ENCODE measurements at regions not wholly inside any gene's neighbourhood (a gene's known extent, or its start where the extent isn't known, plus 50 kb on each side); places are given as distances from the start of the nearest gene placed in this dataset.

DNA sequence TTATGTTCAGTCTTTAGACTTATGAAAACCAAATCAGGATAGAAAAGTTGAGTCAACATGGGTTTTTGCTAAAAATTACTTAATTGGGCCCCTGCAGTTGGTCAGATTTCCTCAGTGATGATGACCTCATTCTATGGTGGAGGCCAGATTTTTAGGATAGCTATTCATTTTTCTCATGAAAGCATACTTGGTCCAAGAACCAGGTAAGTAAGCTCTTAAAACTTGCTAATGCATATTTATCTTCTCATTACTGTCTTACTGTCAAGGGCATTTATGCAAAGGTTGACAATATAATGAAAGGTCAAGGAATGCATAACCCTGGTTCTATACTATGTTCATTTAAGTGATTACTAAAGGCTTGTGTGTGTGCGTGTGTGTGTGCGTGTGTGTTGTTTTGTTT lies 650.6 kb downstream of the SATB2 start:
- Histone ChIP-seq H3K9me2 (no peaks in the 10 kb centered on the region), H2AFZ (ENCODE audit: low read depth) (no peak overlapping the region), H3K27ac (ENCODE audit: low read depth in 2 of 2, low read length in 1 of 2) (no peak overlapping the region), H3K36me3 (replicated peaks in 1 of 2; ENCODE audit: control insufficient read depth in 1 of 2, insufficient read depth in 2 of 2, low read length in 1 of 2) (no peaks in the 10 kb centered on the region), H3K9me3 (no peaks in the 10 kb centered on the region), H4K20me1 (ENCODE audit: insufficient read depth) (no peaks in the 10 kb centered on the region), H3K79me2 (ENCODE audit: insufficient read depth) (no peaks in the 10 kb centered on the region), H3K9ac (no peak overlapping the region), H3K4me3 (ENCODE audit: low read depth in 2 of 2, low read length in 1 of 2) (no peak overlapping the region), H3K4me1 (ENCODE audit: control insufficient read depth in 1 of 2, insufficient read depth in 2 of 2, low read depth in 1 of 2, low read length in 1 of 2) (no peaks in the 10 kb centered on the region), H3K4me2 (no peak overlapping the region), H3F3A (replicated peaks; ENCODE audit: insufficient read depth) (no peaks in the 10 kb centered on the region), H3K27me3 (ENCODE audit: insufficient read depth) (no peaks in the 10 kb centered on the region)
- no peak for TF ChIP-seq TAF1 (IDR thresholded peaks at IDR 0.05; ENCODE audit: borderline replicate concordance, low read depth, low read length)
- TF ChIP-seq, protein P1, sequence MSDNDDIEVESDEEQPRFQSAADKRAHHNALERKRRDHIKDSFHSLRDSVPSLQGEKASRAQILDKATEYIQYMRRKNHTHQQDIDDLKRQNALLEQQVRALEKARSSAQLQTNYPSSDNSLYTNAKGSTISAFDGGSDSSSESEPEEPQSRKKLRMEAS (IDR thresholded peaks at IDR 0.05; ENCODE audit: low read depth) = no peak
- ChIA-PET CTCF (no interaction called here), POLR2A (no interaction called here)
- WGBS (ENCODE audit: low lambda C conversion rate) = 81% methylated on average over 2 of the region's 2 CpGs
- DNase-seq = no peak

DNA sequence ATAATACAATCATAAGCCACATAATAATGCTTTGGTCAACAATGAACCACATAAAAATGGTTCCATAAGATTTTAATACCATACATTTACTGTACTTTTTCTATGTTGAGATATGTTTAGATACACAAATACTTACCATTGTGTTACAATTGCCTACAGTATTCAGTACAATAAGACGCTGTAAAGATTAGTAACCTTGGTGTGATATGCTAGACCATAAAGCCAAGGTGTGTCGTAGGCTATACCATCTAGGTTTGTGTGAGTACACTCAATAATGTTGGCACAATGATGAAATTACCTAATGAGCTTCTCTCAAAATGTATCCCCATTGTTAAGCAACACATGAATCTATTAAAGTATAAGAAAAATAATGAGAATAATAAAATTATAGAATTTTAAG lies 662.3 kb downstream of the SATB2 start:
- Histone ChIP-seq H3K36me3 (replicated peaks in 1 of 2; ENCODE audit: control insufficient read depth in 1 of 2, insufficient read depth in 2 of 2, low read length in 1 of 2) (no peaks in the 10 kb centered on the region), H3K79me2 (ENCODE audit: insufficient read depth) (no peaks in the 10 kb centered on the region), H3K27ac (ENCODE audit: low read depth in 2 of 2, low read length in 1 of 2) (no peak overlapping the region), H3K4me1 (ENCODE audit: control insufficient read depth in 1 of 2, insufficient read depth in 2 of 2, low read depth in 1 of 2, low read length in 1 of 2) (no peaks in the 10 kb centered on the region), H3F3A (replicated peaks; ENCODE audit: insufficient read depth) (no peaks in the 10 kb centered on the region), H3K9ac (no peak overlapping the region), H3K4me3 (ENCODE audit: low read depth in 2 of 2, low read length in 1 of 2) (no peak overlapping the region), H3K4me2 (no peak overlapping the region), H2AFZ (ENCODE audit: low read depth) (no peak overlapping the region), H4K20me1 (ENCODE audit: insufficient read depth) (no peaks in the 10 kb centered on the region), H3K27me3 (ENCODE audit: insufficient read depth) (no peaks in the 10 kb centered on the region), H3K9me2 (no peaks in the 10 kb centered on the region), H3K9me3 (no peaks in the 10 kb centered on the region)
- TF ChIP-seq NRF1 (IDR thresholded peaks at IDR 0.05; ENCODE audit: low read depth, low read length) = no peak
- no peak for TF ChIP-seq POLR2AphosphoS5 (IDR thresholded peaks at IDR 0.05; ENCODE audit: low read depth, low read length)
- 20% methylated on average over 2 of the region's 2 CpGs for WGBS (ENCODE audit: low lambda C conversion rate)
- DNase-seq = no peak
- ChIA-PET CTCF (no interaction called here), POLR2A (no interaction called here)

DNA sequence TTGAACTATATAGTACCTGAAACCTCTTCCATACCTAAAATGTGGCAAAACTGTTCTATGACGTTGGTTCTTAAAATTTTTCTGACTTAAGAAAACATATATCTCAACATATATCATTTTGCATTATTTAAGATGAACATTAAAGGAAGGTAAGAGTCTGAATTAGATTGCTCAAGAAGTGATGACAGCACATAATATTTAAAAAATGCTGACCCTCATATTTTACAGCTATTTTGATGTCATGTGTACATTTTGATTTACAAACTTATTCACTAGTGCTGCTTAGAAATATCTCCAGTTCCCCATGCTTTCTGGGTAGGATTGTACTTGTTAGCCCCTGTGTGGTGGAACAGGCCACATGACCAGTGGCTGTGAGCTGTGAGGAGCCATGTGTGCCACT lies 666.1 kb downstream of the SATB2 start:
- Histone ChIP-seq H3K4me2 (no peak overlapping the region), H3K4me1 (ENCODE audit: control insufficient read depth in 1 of 2, insufficient read depth in 2 of 2, low read depth in 1 of 2, low read length in 1 of 2) (no peaks in the 10 kb centered on the region), H3K9me2 (no peaks in the 10 kb centered on the region), H3F3A (replicated peaks; ENCODE audit: insufficient read depth) (no peaks in the 10 kb centered on the region), H4K20me1 (ENCODE audit: insufficient read depth) (no peaks in the 10 kb centered on the region), H3K36me3 (replicated peaks in 1 of 2; ENCODE audit: control insufficient read depth in 1 of 2, insufficient read depth in 2 of 2, low read length in 1 of 2) (no peaks in the 10 kb centered on the region), H3K27ac (ENCODE audit: low read depth in 2 of 2, low read length in 1 of 2) (no peak overlapping the region), H3K9me3 (no peaks in the 10 kb centered on the region), H3K9ac (no peak overlapping the region), H3K79me2 (ENCODE audit: insufficient read depth) (no peaks in the 10 kb centered on the region), H3K27me3 (ENCODE audit: insufficient read depth) (no peaks in the 10 kb centered on the region), H2AFZ (ENCODE audit: low read depth) (no peak overlapping the region), H3K4me3 (ENCODE audit: low read depth in 2 of 2, low read length in 1 of 2) (no peak overlapping the region)
- no peak for DNase-seq
- CTCF ChIA-PET = no interaction called here
- 0% methylated on average over 1 of the region's 1 CpG for WGBS (ENCODE audit: low lambda C conversion rate)
- POLR2A ChIA-PET = no interaction called here
- no peak for TF ChIP-seq RXRA (IDR thresholded peaks at IDR 0.05; ENCODE audit: borderline replicate concordance, low read depth)
- TF ChIP-seq, protein P2, sequence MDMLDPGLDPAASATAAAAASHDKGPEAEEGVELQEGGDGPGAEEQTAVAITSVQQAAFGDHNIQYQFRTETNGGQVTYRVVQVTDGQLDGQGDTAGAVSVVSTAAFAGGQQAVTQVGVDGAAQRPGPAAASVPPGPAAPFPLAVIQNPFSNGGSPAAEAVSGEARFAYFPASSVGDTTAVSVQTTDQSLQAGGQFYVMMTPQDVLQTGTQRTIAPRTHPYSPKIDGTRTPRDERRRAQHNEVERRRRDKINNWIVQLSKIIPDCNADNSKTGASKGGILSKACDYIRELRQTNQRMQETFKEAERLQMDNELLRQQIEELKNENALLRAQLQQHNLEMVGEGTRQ (IDR thresholded peaks at IDR 0.05; ENCODE audit: borderline replicate concordance, low read depth, low read length) = no peak
- TF ChIP-seq, protein P3, sequence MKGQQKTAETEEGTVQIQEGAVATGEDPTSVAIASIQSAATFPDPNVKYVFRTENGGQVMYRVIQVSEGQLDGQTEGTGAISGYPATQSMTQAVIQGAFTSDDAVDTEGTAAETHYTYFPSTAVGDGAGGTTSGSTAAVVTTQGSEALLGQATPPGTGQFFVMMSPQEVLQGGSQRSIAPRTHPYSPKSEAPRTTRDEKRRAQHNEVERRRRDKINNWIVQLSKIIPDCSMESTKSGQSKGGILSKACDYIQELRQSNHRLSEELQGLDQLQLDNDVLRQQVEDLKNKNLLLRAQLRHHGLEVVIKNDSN (IDR thresholded peaks at IDR 0.05; ENCODE audit: borderline replicate concordance, low read depth) = no peak
- TF ChIP-seq TEAD4 (IDR thresholded peaks at IDR 0.05; ENCODE audit: borderline replicate concordance, insufficient read depth) = no peak
